HG02970 (cell line): ENCODE measurements at regions not wholly inside any gene's neighbourhood (a gene's known extent, or its start where the extent isn't known, plus 50 kb on each side); places are given as distances from the start of the nearest gene placed in this dataset.

Experiments
- ATAC-seq: cut with Tn5 transposase; IDR thresholded peaks from one replicate; pipeline ENCODE4 v1.9.1; 2021; ENCODE audit warnings: mild to moderate bottlenecking, moderate library complexity, moderate number of reproducible peaks; ENCODE audit not compliant: unreplicated experiment, low FRiP score

GRCh38 chr12:76226956-76227355 lies 121.3 kb downstream of the BBS10 start:
- no peak for ATAC-seq

GRCh38 chr12:76226397-76226796 lies 121.8 kb downstream of the BBS10 start:
- no peak for ATAC-seq

- ATAC-seq = no peak
Measured at GRCh38 chr12:76223869-76224268, 124.3 kb downstream of the BBS10 start.

GRCh38 chr12:76220980-76221379 lies 127.2 kb downstream of the BBS10 start:
- no peak for ATAC-seq

GRCh38 chr12:76219806-76220205 lies 128.4 kb downstream of the BBS10 start:
- no peak for ATAC-seq

- ATAC-seq = no peak
Measured at GRCh38 chr12:76216585-76217472, 131.4 kb downstream of the BBS10 start.

GRCh38 chr12:76208129-76208528 lies 123.6 kb upstream of the NAP1L1 start:
- ATAC-seq = no peak

- ATAC-seq = no peak
Measured at GRCh38 chr12:76206677-76207072, 122.2 kb upstream of the NAP1L1 start.

- no peak for ATAC-seq
Measured at GRCh38 chr12:76206039-76206676, 121.7 kb upstream of the NAP1L1 start.

GRCh38 chr12:76202621-76203020 lies 118.1 kb upstream of the NAP1L1 start:
- ATAC-seq = no peak

GRCh38 chr12:76201758-76202157 lies 117.3 kb upstream of the NAP1L1 start:
- ATAC-seq = no peak

GRCh38 chr12:76201316-76201715 lies 116.8 kb upstream of the NAP1L1 start:
- ATAC-seq = no peak

- no peak for ATAC-seq
Measured at GRCh38 chr12:76199808-76200207, 115.3 kb upstream of the NAP1L1 start.

- no peak for ATAC-seq
Measured at GRCh38 chr12:76198839-76199238, 114.4 kb upstream of the NAP1L1 start.

- no peak for ATAC-seq
Measured at GRCh38 chr12:76197283-76197682, 112.8 kb upstream of the NAP1L1 start.

GRCh38 chr12:76195920-76196319 lies 111.4 kb upstream of the NAP1L1 start:
- no peak for ATAC-seq

- ATAC-seq = no peak
Measured at GRCh38 chr12:76194724-76195123, 110.2 kb upstream of the NAP1L1 start.

- no peak for ATAC-seq
Measured at GRCh38 chr12:76193961-76194360, 109.5 kb upstream of the NAP1L1 start.

GRCh38 chr12:76192416-76192815 lies 107.9 kb upstream of the NAP1L1 start:
- no peak for ATAC-seq

- no peak for ATAC-seq
Measured at GRCh38 chr12:76190299-76190698, 105.8 kb upstream of the NAP1L1 start.

- ATAC-seq = no peak
Measured at GRCh38 chr12:76189851-76190250, 105.4 kb upstream of the NAP1L1 start.

- ATAC-seq = no peak
Measured at GRCh38 chr12:76187177-76187576, 102.7 kb upstream of the NAP1L1 start.
